Peyer's patch (tissue), 4 donors: ENCODE measurements at regions not wholly inside any gene's neighbourhood (a gene's known extent, or its start where the extent isn't known, plus 50 kb on each side); places are given as distances from the start of the nearest gene placed in this dataset.

Source experiments
- DNase-seq, 3 donors: peaks; one replicate each; pipeline ENCODE4 v3.0.0-alpha.2; 2017 to 2019
- H3K27ac ChIP-seq, 4 donors: fragments of 200-600 bp; sonication (generic); one replicate each; pipeline ENCODE4 v1.5.1; 2016 to 2019
- H3K27me3 ChIP-seq, 2 donors: fragments of 200-600 bp; sonication (generic); one replicate each; pipeline ENCODE4 v1.5.1; 2019
- H3K36me3 ChIP-seq, 3 donors: fragments of 200-600 bp; sonication (generic); one replicate each; pipeline ENCODE4 v1.5.1; 2016 to 2019
- H3K4me1 ChIP-seq, 4 donors: fragments of 200-600 bp; sonication (generic); one replicate each; pipeline ENCODE4 v1.5.1; 2016 to 2019
- H3K4me3 ChIP-seq, 4 donors: fragments of 200-600 bp; sonication (generic); 1 replicate in 3 of 4; 2 replicates in 1 of 4; pipeline ENCODE4 v1.5.1; 2016 to 2019; ENCODE audit warnings: mild to moderate bottlenecking in 1 of 4
- H3K9me3 ChIP-seq, 4 donors: fragments of 200-600 bp; sonication (generic); one replicate each; pipeline ENCODE4 v1.5.1; 2016 to 2019; ENCODE audit warnings: mild to moderate bottlenecking in 1 of 4
- CTCF ChIP-seq, 6 experiments: fragments of 450-650 bp in 4 of 6; fragments of 200-600 bp in 2 of 6; sonication (generic) in 1 of 6; IDR thresholded peaks; one replicate each; pipeline ENCODE4 v1.5.1; 2017 to 2019; ENCODE audit warnings: antibody characterized with exemption in 6 of 6, mild to moderate bottlenecking in 3 of 6, moderate library complexity in 1 of 6
- POLR2A ChIP-seq, 2 donors: fragments of 450-650 bp; IDR thresholded peaks; one replicate each; pipeline ENCODE4 v1.5.1; 2017; ENCODE audit warnings: antibody characterized with exemption in 2 of 2, mild to moderate bottlenecking in 2 of 2, moderate library complexity in 2 of 2

- Histone ChIP-seq H3K27me3 (no peaks in the 10 kb centered on the region), H3K36me3 (no peaks in the 10 kb centered on the region), H3K9me3 (no peaks in the 10 kb centered on the region), H3K4me1 (no peaks in the 10 kb centered on the region), H3K4me3 (no peak overlapping the region), H3K27ac (no peak overlapping the region)
- DNase-seq, result no peak
- TF ChIP-seq POLR2A (IDR thresholded peaks at IDR 0.05) (no peak), CTCF (IDR thresholded peaks at IDR 0.05) (no peak)
These were observed 569.4 kb upstream of the RGS18 start for GRCh38 chr1:191588905-191589304.

GRCh38 chr1:191589536-191589935 lies 568.7 kb upstream of the RGS18 start:
- Histone ChIP-seq H3K36me3 (no peaks in the 10 kb centered on the region), H3K4me1 (no peaks in the 10 kb centered on the region), H3K9me3 (no peaks in the 10 kb centered on the region), H3K27me3 (no peaks in the 10 kb centered on the region), H3K27ac (no peak overlapping the region), H3K4me3 (no peak overlapping the region)
- DNase-seq, result no peak
- TF ChIP-seq POLR2A (IDR thresholded peaks at IDR 0.05) (no peak), CTCF (IDR thresholded peaks at IDR 0.05) (no peak)

- DNase-seq, result no peak
- no peak overlapping the region for H3K27ac ChIP-seq
- no peak overlapping the region for H3K4me3 ChIP-seq
- TF ChIP-seq POLR2A (IDR thresholded peaks at IDR 0.05) (no peak), CTCF (IDR thresholded peaks at IDR 0.05) (no peak)
- no peaks in the 10 kb centered on the region for H3K36me3 ChIP-seq
- H3K9me3 ChIP-seq, result no peaks in the 10 kb centered on the region
- H3K4me1 ChIP-seq, result no peaks in the 10 kb centered on the region
- no peaks in the 10 kb centered on the region for H3K27me3 ChIP-seq
These were observed 567.7 kb upstream of the RGS18 start for GRCh38 chr1:191590578-191590977.

GRCh38 chr1:191592039-191592438 lies 566.2 kb upstream of the RGS18 start:
- no peaks in the 10 kb centered on the region for H3K27me3 ChIP-seq
- H3K9me3 ChIP-seq, result no peaks in the 10 kb centered on the region
- TF ChIP-seq CTCF (IDR thresholded peaks at IDR 0.05), result no peak
- no peak for TF ChIP-seq POLR2A (IDR thresholded peaks at IDR 0.05)
- H3K4me1 ChIP-seq, result no peaks in the 10 kb centered on the region
- no peak overlapping the region for H3K4me3 ChIP-seq
- no peaks in the 10 kb centered on the region for H3K36me3 ChIP-seq
- no peak for DNase-seq
- no peak overlapping the region for H3K27ac ChIP-seq

- no peaks in the 10 kb centered on the region for H3K9me3 ChIP-seq
- no peaks in the 10 kb centered on the region for H3K4me1 ChIP-seq
- H3K27me3 ChIP-seq, result no peaks in the 10 kb centered on the region
- TF ChIP-seq CTCF (IDR thresholded peaks at IDR 0.05) (no peak), POLR2A (IDR thresholded peaks at IDR 0.05) (no peak)
- no peak overlapping the region for H3K27ac ChIP-seq
- DNase-seq, result no peak
- no peak overlapping the region for H3K4me3 ChIP-seq
- H3K36me3 ChIP-seq, result no peaks in the 10 kb centered on the region
These were observed 565.4 kb upstream of the RGS18 start for GRCh38 chr1:191592907-191593306.

DNA sequence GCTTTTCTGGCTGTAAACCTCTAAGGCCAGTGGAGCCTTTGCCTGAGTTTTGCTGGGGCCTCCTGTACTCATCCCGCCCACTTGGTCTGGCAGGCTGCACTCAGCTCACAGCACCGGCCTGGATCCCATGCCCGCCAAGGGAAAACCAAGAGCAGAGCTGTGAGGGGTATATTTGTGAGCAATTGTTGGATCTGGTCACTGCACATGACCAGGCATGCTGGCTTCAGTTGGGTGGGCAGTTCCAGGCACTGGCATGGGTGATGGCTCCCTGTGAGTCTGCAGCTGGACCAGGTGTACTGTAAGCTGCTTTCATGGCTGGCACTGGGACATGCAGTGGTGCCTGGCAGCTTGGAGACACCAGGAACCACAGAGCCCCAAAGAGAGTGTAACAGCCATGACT lies 563.1 kb upstream of the RGS18 start:
- no peak overlapping the region for H3K27ac ChIP-seq
- DNase-seq, result no peak
- no peak overlapping the region for H3K4me3 ChIP-seq
- H3K4me1 ChIP-seq, result no peaks in the 10 kb centered on the region
- H3K9me3 ChIP-seq, result no peaks in the 10 kb centered on the region
- H3K27me3 ChIP-seq, result no peaks in the 10 kb centered on the region
- TF ChIP-seq POLR2A (IDR thresholded peaks at IDR 0.05) (no peak), CTCF (IDR thresholded peaks at IDR 0.05) (no peak)
- H3K36me3 ChIP-seq, result no peaks in the 10 kb centered on the region
